ENCODE measurements at regions not wholly inside any gene's neighbourhood (a gene's known extent, or its start where the extent isn't known, plus 50 kb on each side); places are given as distances from the start of the nearest gene placed in this dataset.
"Not testable (repeated sequence)": the region's sequence is repeated elsewhere in the genome, so short reads cannot be mapped to it uniquely, and the experiment has no call there.

DNA sequence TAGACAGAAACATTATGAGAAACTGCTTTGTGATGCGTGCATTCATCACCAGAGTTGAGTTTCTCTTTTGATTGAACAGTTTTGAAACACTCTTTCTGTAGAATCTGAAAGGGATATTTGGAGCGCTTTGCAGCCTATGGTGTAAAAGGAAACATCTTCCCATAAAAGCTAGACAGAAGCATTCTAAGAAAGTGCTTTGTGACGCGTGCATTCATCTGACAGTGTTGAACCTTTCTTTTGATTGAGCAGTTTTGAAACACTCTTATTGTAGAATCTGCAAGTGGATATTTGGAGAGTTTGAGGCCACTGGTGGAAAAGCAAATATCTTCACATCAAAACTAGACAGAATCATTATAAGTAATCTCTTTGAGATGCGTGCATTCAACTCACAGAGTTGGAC lies 3131.6 kb downstream of the TUBA3C start:
- H3K27me3 ChIP-seq (ENCODE audit: control insufficient read depth in 2 of 2, insufficient read depth in 2 of 2, low read length in 2 of 2); H4K20me1 ChIP-seq (replicated peaks; ENCODE audit: control insufficient read depth, insufficient read depth, low read length); H2AFZ ChIP-seq (ENCODE audit: low read depth, low read length); H3K4me3 ChIP-seq; POLR2A ChIA-PET; H3K4me2 ChIP-seq (ENCODE audit: insufficient read depth, low read length); BruUV-seq (replicated peaks); H3K36me3 ChIP-seq (ENCODE audit: control insufficient read depth, insufficient read depth, low read length); CTCF ChIA-PET (ENCODE audit: low intra/inter-chr PET ratio); H3K9me3 ChIP-seq (replicated peaks; ENCODE audit: control insufficient read depth, insufficient read depth, low read depth, low read length); H3K79me2 ChIP-seq (ENCODE audit: control insufficient read depth, insufficient read depth, low read length); DNase-seq (ENCODE audit: extremely low read depth in 1 of 4, low spot score in 3 of 4); H3K9me1 ChIP-seq (ENCODE audit: control insufficient read depth, insufficient read depth, low read length); H3K27ac ChIP-seq (ENCODE audit: extremely low read depth, low read depth, low read length); ATAC-seq; H3K4me1 ChIP-seq (replicated peaks in 1 of 2; ENCODE audit: control insufficient read depth in 2 of 2, insufficient read depth in 2 of 2, low read length in 2 of 2); H3K9ac ChIP-seq (ENCODE audit: insufficient read depth in 1 of 2, low read depth in 2 of 2, low read length in 2 of 2); in situ Hi-C loops (cut with MboI); FAIRE-seq; intact Hi-C loops (cut with micrococcal nuclease): not testable (repeated sequence)
- 0% methylated on average over 2 of the region's 5 CpGs for WGBS (ENCODE audit: insufficient coverage, low coverage, missing lambda C conversion rate)

DNA sequence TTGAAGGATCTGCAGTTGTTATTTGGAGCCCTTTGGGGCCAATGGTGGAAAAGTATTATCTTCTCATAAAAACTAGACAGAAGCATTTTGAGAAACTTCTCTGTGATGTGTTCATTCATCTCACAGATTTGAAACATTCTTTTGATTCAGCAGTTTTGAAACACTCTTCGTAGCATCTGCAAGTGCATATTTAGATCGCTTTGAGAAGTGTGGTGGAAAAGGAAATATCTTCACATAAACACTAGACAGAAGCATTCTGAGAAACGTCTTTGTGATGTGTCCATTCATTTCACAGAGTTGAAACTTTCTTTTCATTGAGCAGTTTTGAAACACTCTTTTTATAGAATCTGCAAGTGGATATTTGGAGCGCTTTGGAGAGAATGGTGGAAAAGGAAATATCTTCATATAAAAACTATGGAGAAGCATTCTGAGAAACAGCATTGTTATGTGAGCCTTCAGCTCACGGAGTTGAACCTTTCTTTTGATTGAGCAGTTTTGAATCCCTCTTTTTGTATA lies 3164.1 kb downstream of the TUBA3C start:
- H3K9me1 ChIP-seq (ENCODE audit: control insufficient read depth, insufficient read depth, low read length); POLR2A ChIA-PET; H3K27ac ChIP-seq (ENCODE audit: extremely low read depth, low read depth, low read length); CTCF ChIA-PET (ENCODE audit: low intra/inter-chr PET ratio); intact Hi-C loops (cut with micrococcal nuclease); BruUV-seq (replicated peaks); H3K9me3 ChIP-seq (replicated peaks; ENCODE audit: control insufficient read depth, insufficient read depth, low read depth, low read length); ATAC-seq; H3K36me3 ChIP-seq (ENCODE audit: control insufficient read depth, insufficient read depth, low read length); in situ Hi-C loops (cut with MboI); H2AFZ ChIP-seq (ENCODE audit: low read depth, low read length); H3K4me3 ChIP-seq; H4K20me1 ChIP-seq (replicated peaks; ENCODE audit: control insufficient read depth, insufficient read depth, low read length); FAIRE-seq; H3K4me2 ChIP-seq (ENCODE audit: insufficient read depth, low read length); H3K9ac ChIP-seq (ENCODE audit: insufficient read depth in 1 of 2, low read depth in 2 of 2, low read length in 2 of 2); DNase-seq (ENCODE audit: extremely low read depth in 1 of 4, low spot score in 3 of 4); H3K79me2 ChIP-seq (ENCODE audit: control insufficient read depth, insufficient read depth, low read length); H3K27me3 ChIP-seq (ENCODE audit: control insufficient read depth in 2 of 2, insufficient read depth in 2 of 2, low read length in 2 of 2); H3K4me1 ChIP-seq (replicated peaks in 1 of 2; ENCODE audit: control insufficient read depth in 2 of 2, insufficient read depth in 2 of 2, low read length in 2 of 2): not testable (repeated sequence)
- WGBS (ENCODE audit: insufficient coverage, low coverage, missing lambda C conversion rate) = under 1% methylated on average over 5 of the region's 5 CpGs
- TF ChIP-seq, protein P1, sequence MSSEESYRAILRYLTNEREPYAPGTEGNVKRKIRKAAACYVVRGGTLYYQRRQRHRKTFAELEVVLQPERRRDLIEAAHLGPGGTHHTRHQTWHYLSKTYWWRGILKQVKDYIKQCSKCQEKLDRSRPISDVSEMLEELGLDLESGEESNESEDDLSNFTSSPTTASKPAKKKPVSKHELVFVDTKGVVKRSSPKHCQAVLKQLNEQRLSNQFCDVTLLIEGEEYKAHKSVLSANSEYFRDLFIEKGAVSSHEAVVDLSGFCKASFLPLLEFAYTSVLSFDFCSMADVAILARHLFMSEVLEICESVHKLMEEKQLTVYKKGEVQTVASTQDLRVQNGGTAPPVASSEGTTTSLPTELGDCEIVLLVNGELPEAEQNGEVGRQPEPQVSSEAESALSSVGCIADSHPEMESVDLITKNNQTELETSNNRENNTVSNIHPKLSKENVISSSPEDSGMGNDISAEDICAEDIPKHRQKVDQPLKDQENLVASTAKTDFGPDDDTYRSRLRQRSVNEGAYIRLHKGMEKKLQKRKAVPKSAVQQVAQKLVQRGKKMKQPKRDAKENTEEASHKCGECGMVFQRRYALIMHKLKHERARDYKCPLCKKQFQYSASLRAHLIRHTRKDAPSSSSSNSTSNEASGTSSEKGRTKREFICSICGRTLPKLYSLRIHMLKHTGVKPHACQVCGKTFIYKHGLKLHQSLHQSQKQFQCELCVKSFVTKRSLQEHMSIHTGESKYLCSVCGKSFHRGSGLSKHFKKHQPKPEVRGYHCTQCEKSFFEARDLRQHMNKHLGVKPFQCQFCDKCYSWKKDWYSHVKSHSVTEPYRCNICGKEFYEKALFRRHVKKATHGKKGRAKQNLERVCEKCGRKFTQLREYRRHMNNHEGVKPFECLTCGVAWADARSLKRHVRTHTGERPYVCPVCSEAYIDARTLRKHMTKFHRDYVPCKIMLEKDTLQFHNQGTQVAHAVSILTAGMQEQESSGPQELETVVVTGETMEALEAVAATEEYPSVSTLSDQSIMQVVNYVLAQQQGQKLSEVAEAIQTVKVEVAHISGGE (CRISPR knock-in tag; IDR thresholded peaks at IDR 0.05) = 0 out of 6 replicates have a peak, but pooled peaks of 1 of the 3 experiments have one; percentile 39
